ENCODE measurements at regions not wholly inside any gene's neighbourhood (a gene's known extent, or its start where the extent isn't known, plus 50 kb on each side); places are given as distances from the start of the nearest gene placed in this dataset.
A peak's percentile ranks its signal among the peaks of the same experiment; 100 is the strongest.
"Not testable (repeated sequence)": the region's sequence is repeated elsewhere in the genome, so short reads cannot be mapped to it uniquely, and the experiment has no call there.

- H3K4me1 ChIP-seq (ENCODE audit: control insufficient read depth, low read depth, low read length); H3K18ac ChIP-seq (ENCODE audit: low read length); H3K36me3 ChIP-seq (ENCODE audit: control insufficient read depth, insufficient read depth, low read length); H3K4me2 ChIP-seq (ENCODE audit: low read length); H3K79me1 ChIP-seq (ENCODE audit: low read length); H4K5ac ChIP-seq (ENCODE audit: low read length); H2AK5ac ChIP-seq (ENCODE audit: low read length); H3K4me3 ChIP-seq (ENCODE audit: low read length); H3K4ac ChIP-seq (ENCODE audit: low read depth, low read length); H2BK15ac ChIP-seq (replicated peaks; ENCODE audit: low read depth); DNase-seq; H3K27me3 ChIP-seq (ENCODE audit: insufficient read depth, low read length, poor library complexity); H3K79me2 ChIP-seq (ENCODE audit: control insufficient read depth, insufficient read depth, low read length); H3K23ac ChIP-seq (ENCODE audit: low read length); H3K56ac ChIP-seq (ENCODE audit: low read length); H3K27ac ChIP-seq (ENCODE audit: low read depth, low read length); H3K9ac ChIP-seq (ENCODE audit: low read length); H2BK5ac ChIP-seq (ENCODE audit: low read length); H2BK120ac ChIP-seq (ENCODE audit: low read depth, low read length); H4K8ac ChIP-seq (ENCODE audit: low read depth, low read length): not testable (repeated sequence)
- no CpG with 5 or more reads among the region's 17 CpGs for WGBS (ENCODE audit: extremely low coverage, insufficient coverage, low lambda C conversion rate)
Measured at GRCh38 chr16:88263681-88264287, 119.0 kb upstream of the ZNF469 start.

- WGBS (ENCODE audit: extremely low coverage, insufficient coverage, low lambda C conversion rate): no CpG with 5 or more reads among the region's 30 CpGs
- Histone ChIP-seq H3K4me2 (ENCODE audit: low read length) (no peak overlapping the region), H3K27ac (ENCODE audit: low read depth, low read length) (no peak overlapping the region), H3K9ac (ENCODE audit: low read length) (peak overlapping the region; percentile 40), H2BK5ac (ENCODE audit: low read length) (no peak overlapping the region), H4K8ac (ENCODE audit: low read depth, low read length) (no peak overlapping the region), H3K79me1 (ENCODE audit: low read length) (no peaks in the 10 kb centered on the region), H3K4ac (ENCODE audit: low read depth, low read length) (no peak overlapping the region), H2AK5ac (ENCODE audit: low read length) (no peak overlapping the region), H2BK120ac (ENCODE audit: low read depth, low read length) (no peak overlapping the region), H3K27me3 (ENCODE audit: insufficient read depth, low read length, poor library complexity) (no peaks in the 10 kb centered on the region), H3K18ac (ENCODE audit: low read length) (no peak overlapping the region), H3K56ac (ENCODE audit: low read length) (peak overlapping the region; percentile 76), H2BK15ac (replicated peaks; ENCODE audit: low read depth) (no peak overlapping the region), H4K5ac (ENCODE audit: low read length) (no peak overlapping the region), H3K4me1 (ENCODE audit: control insufficient read depth, low read depth, low read length) (no peaks in the 10 kb centered on the region), H3K79me2 (ENCODE audit: control insufficient read depth, insufficient read depth, low read length) (no peaks in the 10 kb centered on the region), H3K4me3 (ENCODE audit: low read length) (no peak overlapping the region), H3K36me3 (ENCODE audit: control insufficient read depth, insufficient read depth, low read length) (no peaks in the 10 kb centered on the region), H3K23ac (ENCODE audit: low read length) (peak overlapping the region; percentile 24)
- DNase-seq: peak; percentile 86
Measured at GRCh38 chr16:88264641-88265285, 118.0 kb upstream of the ZNF469 start.

GRCh38 chr16:88265286-88265938, 117.3 kb upstream of the ZNF469 start:
- H3K23ac ChIP-seq (ENCODE audit: low read length); H3K36me3 ChIP-seq (ENCODE audit: control insufficient read depth, insufficient read depth, low read length); H2AK5ac ChIP-seq (ENCODE audit: low read length); H3K9ac ChIP-seq (ENCODE audit: low read length); H3K4me1 ChIP-seq (ENCODE audit: control insufficient read depth, low read depth, low read length); H3K18ac ChIP-seq (ENCODE audit: low read length); H4K8ac ChIP-seq (ENCODE audit: low read depth, low read length); H3K79me1 ChIP-seq (ENCODE audit: low read length); H3K27ac ChIP-seq (ENCODE audit: low read depth, low read length); H4K5ac ChIP-seq (ENCODE audit: low read length); H3K79me2 ChIP-seq (ENCODE audit: control insufficient read depth, insufficient read depth, low read length); H3K4ac ChIP-seq (ENCODE audit: low read depth, low read length); H2BK15ac ChIP-seq (replicated peaks; ENCODE audit: low read depth); H3K56ac ChIP-seq (ENCODE audit: low read length); H2BK120ac ChIP-seq (ENCODE audit: low read depth, low read length); DNase-seq; H2BK5ac ChIP-seq (ENCODE audit: low read length); H3K4me2 ChIP-seq (ENCODE audit: low read length); H3K4me3 ChIP-seq (ENCODE audit: low read length); H3K27me3 ChIP-seq (ENCODE audit: insufficient read depth, low read length, poor library complexity): not testable (repeated sequence)
- WGBS (ENCODE audit: extremely low coverage, insufficient coverage, low lambda C conversion rate): no CpG with 5 or more reads among the region's 25 CpGs

- not testable (repeated sequence) for H2BK15ac ChIP-seq (replicated peaks; ENCODE audit: low read depth); H2AK5ac ChIP-seq (ENCODE audit: low read length); H3K79me1 ChIP-seq (ENCODE audit: low read length); H3K4me2 ChIP-seq (ENCODE audit: low read length); H2BK5ac ChIP-seq (ENCODE audit: low read length); H4K8ac ChIP-seq (ENCODE audit: low read depth, low read length); H3K4me3 ChIP-seq (ENCODE audit: low read length); H3K27me3 ChIP-seq (ENCODE audit: insufficient read depth, low read length, poor library complexity); H2BK120ac ChIP-seq (ENCODE audit: low read depth, low read length); H3K4me1 ChIP-seq (ENCODE audit: control insufficient read depth, low read depth, low read length); H3K4ac ChIP-seq (ENCODE audit: low read depth, low read length); H3K27ac ChIP-seq (ENCODE audit: low read depth, low read length); H3K56ac ChIP-seq (ENCODE audit: low read length); H3K9ac ChIP-seq (ENCODE audit: low read length); H4K5ac ChIP-seq (ENCODE audit: low read length); H3K18ac ChIP-seq (ENCODE audit: low read length); DNase-seq; H3K79me2 ChIP-seq (ENCODE audit: control insufficient read depth, insufficient read depth, low read length); H3K36me3 ChIP-seq (ENCODE audit: control insufficient read depth, insufficient read depth, low read length); H3K23ac ChIP-seq (ENCODE audit: low read length)
- no CpG with 5 or more reads among the region's 12 CpGs for WGBS (ENCODE audit: extremely low coverage, insufficient coverage, low lambda C conversion rate)
Measured at GRCh38 chr16:88266036-88266435, 116.7 kb upstream of the ZNF469 start.

- H3K79me1 ChIP-seq (ENCODE audit: low read length): not testable (repeated sequence)
- WGBS (ENCODE audit: extremely low coverage, insufficient coverage, low lambda C conversion rate): no CpG with 5 or more reads among the region's 31 CpGs
Measured at GRCh38 chr16:88266935-88267551, 115.7 kb upstream of the ZNF469 start.

More at GRCh38 chr16:88266935-88267551, 115.7 kb upstream of the ZNF469 start:
- H3K27ac ChIP-seq (ENCODE audit: low read depth, low read length); H2AK5ac ChIP-seq (ENCODE audit: low read length); H3K27me3 ChIP-seq (ENCODE audit: insufficient read depth, low read length, poor library complexity); H3K4me3 ChIP-seq (ENCODE audit: low read length); H4K8ac ChIP-seq (ENCODE audit: low read depth, low read length); H3K36me3 ChIP-seq (ENCODE audit: control insufficient read depth, insufficient read depth, low read length); H2BK5ac ChIP-seq (ENCODE audit: low read length); H3K56ac ChIP-seq (ENCODE audit: low read length); H3K4me1 ChIP-seq (ENCODE audit: control insufficient read depth, low read depth, low read length); H3K4ac ChIP-seq (ENCODE audit: low read depth, low read length); H3K79me2 ChIP-seq (ENCODE audit: control insufficient read depth, insufficient read depth, low read length); DNase-seq; H3K18ac ChIP-seq (ENCODE audit: low read length); H3K23ac ChIP-seq (ENCODE audit: low read length); H2BK15ac ChIP-seq (replicated peaks; ENCODE audit: low read depth); H2BK120ac ChIP-seq (ENCODE audit: low read depth, low read length); H4K5ac ChIP-seq (ENCODE audit: low read length); H3K4me2 ChIP-seq (ENCODE audit: low read length); H3K9ac ChIP-seq (ENCODE audit: low read length): not testable (repeated sequence)
